Uterus (tissue), 3 donors: ENCODE measurements at regions not wholly inside any gene's neighbourhood (a gene's known extent, or its start where the extent isn't known, plus 50 kb on each side); places are given as distances from the start of the nearest gene placed in this dataset.

ENCODE experiments used
- DNase-seq, 2 donors: peaks; one replicate each; pipeline ENCODE4 v3.0.0-alpha.2; 2019 to 2020
- H3K27ac ChIP-seq, 2 donors: fragments of 200-600 bp; sonication (generic); 1 replicate in 1 of 2; 2 replicates in 1 of 2; pipeline ENCODE4 v1.5.1; 2016 to 2018
- H3K27me3 ChIP-seq, 2 donors: fragments of 200-600 bp; sonication (generic); one replicate each; pipeline ENCODE4 v1.5.1; 2018 to 2019; ENCODE audit warnings: control low read depth in 1 of 2
- H3K36me3 ChIP-seq, 2 donors: fragments of 200-600 bp; sonication (generic); one replicate each; pipeline ENCODE4 v1.5.1; 2019; ENCODE audit warnings: control low read depth in 1 of 2
- H3K4me1 ChIP-seq, 2 donors: fragments of 200-600 bp; sonication (generic); one replicate each; pipeline ENCODE4 v1.5.1; 2018 to 2019; ENCODE audit warnings: control low read depth in 1 of 2
- H3K4me3 ChIP-seq, 2 donors: fragments of 200-600 bp; sonication (generic); 1 replicate in 1 of 2; 2 replicates in 1 of 2; pipeline ENCODE4 v1.5.1; 2018 to 2019; ENCODE audit warnings: mild to moderate bottlenecking in 1 of 2
- H3K9me3 ChIP-seq, 2 donors: fragments of 200-600 bp; sonication (generic); one replicate each; pipeline ENCODE4 v1.5.1; 2019; ENCODE audit warnings: control low read depth in 1 of 2
- CTCF ChIP-seq, 4 experiments: fragments of 200-600 bp in 2 of 4; fragments of 450-650 bp in 2 of 4; sonication (generic) in 2 of 4; IDR thresholded peaks; one replicate each; pipeline ENCODE4 v1.5.1; 2016 to 2019; ENCODE audit warnings: antibody characterized with exemption in 4 of 4, mild to moderate bottlenecking in 2 of 4, moderate library complexity in 1 of 4
- POLR2A ChIP-seq, 2 donors: fragments of 450-650 bp; IDR thresholded peaks; one replicate each; pipeline ENCODE4 v1.6.1; 2016; ENCODE audit warnings: antibody characterized with exemption in 2 of 2, mild to moderate bottlenecking in 1 of 2, moderate library complexity in 1 of 2
- intact Hi-C: fragments of 100-400 bp; cut with DNase I; formaldehyde crosslinking; loops from one replicate; pipeline ENCODE4 v1.15.1; 2023; ENCODE audit warnings: low total_unique reads
- donor health status: DM: yes; HTN: yes; CAD: no.

GRCh38 chr1:98058676-98059075 lies 137.8 kb upstream of the DPYD start:
- intact Hi-C loops: no loop called here
- Histone ChIP-seq H3K36me3 (no peaks in the 10 kb centered on the region), H3K9me3 (no peaks in the 10 kb centered on the region), H3K4me1 (no peaks in the 10 kb centered on the region), H3K4me3 (no peak overlapping the region), H3K27ac (no peak overlapping the region), H3K27me3 (peaks cover 0 to 1% of the 10 kb centered on the region in 2 donors)
- TF ChIP-seq POLR2A (IDR thresholded peaks at IDR 0.05): no peak
- no peak for TF ChIP-seq CTCF (IDR thresholded peaks at IDR 0.05)
- DNase-seq: no peak

GRCh38 chr1:98057236-98057910 lies 136.5 kb upstream of the DPYD start:
- H3K4me1 ChIP-seq: no peaks in the 10 kb centered on the region
- no peaks in the 10 kb centered on the region for H3K9me3 ChIP-seq
- no peak for DNase-seq
- H3K27ac ChIP-seq: no peak overlapping the region
- no peak overlapping the region for H3K4me3 ChIP-seq
- no peaks in the 10 kb centered on the region for H3K36me3 ChIP-seq
- intact Hi-C loops: no loop called here
- peaks cover 0 to 7% of the 10 kb centered on the region in 2 donors for H3K27me3 ChIP-seq
- TF ChIP-seq CTCF (IDR thresholded peaks at IDR 0.05) (no peak), POLR2A (IDR thresholded peaks at IDR 0.05) (no peak)

- Histone ChIP-seq H3K9me3 (no peaks in the 10 kb centered on the region), H3K27me3 (peaks cover 0 to 7% of the 10 kb centered on the region in 2 donors), H3K4me3 (no peak overlapping the region), H3K4me1 (no peaks in the 10 kb centered on the region), H3K36me3 (no peaks in the 10 kb centered on the region), H3K27ac (no peak overlapping the region)
- intact Hi-C loops: no loop called here
- TF ChIP-seq POLR2A (IDR thresholded peaks at IDR 0.05) (no peak), CTCF (IDR thresholded peaks at IDR 0.05) (no peak)
- DNase-seq: no peak
Measured at GRCh38 chr1:98056781-98057180, 135.9 kb upstream of the DPYD start.

GRCh38 chr1:98055457-98055856 lies 134.6 kb upstream of the DPYD start:
- intact Hi-C loops: no loop called here
- no peaks in the 10 kb centered on the region for H3K36me3 ChIP-seq
- peaks cover 0 to 11% of the 10 kb centered on the region in 2 donors for H3K27me3 ChIP-seq
- DNase-seq: no peak
- no peak overlapping the region for H3K4me3 ChIP-seq
- H3K9me3 ChIP-seq: no peaks in the 10 kb centered on the region
- no peaks in the 10 kb centered on the region for H3K4me1 ChIP-seq
- no peak overlapping the region for H3K27ac ChIP-seq
- TF ChIP-seq CTCF (IDR thresholded peaks at IDR 0.05): no peak
- no peak for TF ChIP-seq POLR2A (IDR thresholded peaks at IDR 0.05)

GRCh38 chr1:98054786-98055185 lies 134.0 kb upstream of the DPYD start:
- intact Hi-C loops: no loop called here

More at GRCh38 chr1:98054786-98055185, 134.0 kb upstream of the DPYD start:
- Histone ChIP-seq H3K36me3 (no peaks in the 10 kb centered on the region), H3K4me1 (no peaks in the 10 kb centered on the region), H3K27me3 (peaks cover 0 to 17% of the 10 kb centered on the region in 2 donors), H3K9me3 (no peaks in the 10 kb centered on the region), H3K27ac (no peak overlapping the region), H3K4me3 (no peak overlapping the region)
- no peak for DNase-seq
- TF ChIP-seq CTCF (IDR thresholded peaks at IDR 0.05) (no peak), POLR2A (IDR thresholded peaks at IDR 0.05) (no peak)
